ENCODE measurements at regions not wholly inside any gene's neighbourhood (a gene's known extent, or its start where the extent isn't known, plus 50 kb on each side); places are given as distances from the start of the nearest gene placed in this dataset.

DNA sequence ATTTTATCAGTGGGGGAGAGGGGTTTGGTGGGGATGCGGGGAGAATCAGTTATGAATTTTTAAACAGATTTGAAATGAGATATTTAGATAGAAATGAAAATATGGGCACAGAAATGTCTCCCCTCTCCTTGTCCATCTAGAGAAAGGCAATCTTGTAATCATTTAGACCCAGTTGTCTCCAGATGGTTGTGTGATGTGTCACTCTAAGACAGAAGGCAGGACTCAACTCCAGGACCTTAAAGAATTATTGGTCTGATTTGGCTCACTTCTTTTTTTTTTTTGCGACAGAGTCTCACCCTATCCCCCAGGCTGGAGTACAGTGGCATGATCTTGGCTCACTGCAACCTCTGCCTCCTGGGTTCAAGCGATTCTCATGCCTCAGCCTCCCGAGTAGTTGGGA lies 77.2 kb downstream of the EOMES start:
- H2AFZ ChIP-seq (ENCODE audit: low read depth, low read length, severe bottlenecking): no peak overlapping the region
- no peak overlapping the region for H3K27ac ChIP-seq (ENCODE audit: low read depth, low read length)
- no peak overlapping the region for H3K4me3 ChIP-seq (ENCODE audit: insufficient read depth, low read length, poor library complexity, severe bottlenecking)
- H3K9me2 ChIP-seq (replicated peaks; ENCODE audit: insufficient read depth, low read length): no peaks in the 10 kb centered on the region
- TF ChIP-seq, protein P1, sequence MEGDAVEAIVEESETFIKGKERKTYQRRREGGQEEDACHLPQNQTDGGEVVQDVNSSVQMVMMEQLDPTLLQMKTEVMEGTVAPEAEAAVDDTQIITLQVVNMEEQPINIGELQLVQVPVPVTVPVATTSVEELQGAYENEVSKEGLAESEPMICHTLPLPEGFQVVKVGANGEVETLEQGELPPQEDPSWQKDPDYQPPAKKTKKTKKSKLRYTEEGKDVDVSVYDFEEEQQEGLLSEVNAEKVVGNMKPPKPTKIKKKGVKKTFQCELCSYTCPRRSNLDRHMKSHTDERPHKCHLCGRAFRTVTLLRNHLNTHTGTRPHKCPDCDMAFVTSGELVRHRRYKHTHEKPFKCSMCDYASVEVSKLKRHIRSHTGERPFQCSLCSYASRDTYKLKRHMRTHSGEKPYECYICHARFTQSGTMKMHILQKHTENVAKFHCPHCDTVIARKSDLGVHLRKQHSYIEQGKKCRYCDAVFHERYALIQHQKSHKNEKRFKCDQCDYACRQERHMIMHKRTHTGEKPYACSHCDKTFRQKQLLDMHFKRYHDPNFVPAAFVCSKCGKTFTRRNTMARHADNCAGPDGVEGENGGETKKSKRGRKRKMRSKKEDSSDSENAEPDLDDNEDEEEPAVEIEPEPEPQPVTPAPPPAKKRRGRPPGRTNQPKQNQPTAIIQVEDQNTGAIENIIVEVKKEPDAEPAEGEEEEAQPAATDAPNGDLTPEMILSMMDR (IDR thresholded peaks at IDR 0.05; ENCODE audit: insufficient read depth, low read length, poor library complexity, severe bottlenecking): no peak
- H3K36me3 ChIP-seq (ENCODE audit: low read length): no peaks in the 10 kb centered on the region
- no peaks in the 10 kb centered on the region for H3K27me3 ChIP-seq (ENCODE audit: low read length)
- H3K79me2 ChIP-seq (ENCODE audit: insufficient read depth, low read length): no peaks in the 10 kb centered on the region
- no peak overlapping the region for H3K9ac ChIP-seq (ENCODE audit: low read length)
- H3F3A ChIP-seq (ENCODE audit: insufficient read depth): no peaks in the 10 kb centered on the region
- no peaks in the 10 kb centered on the region for H3K9me3 ChIP-seq (ENCODE audit: insufficient read depth, low read length)
- no peaks in the 10 kb centered on the region for H4K20me1 ChIP-seq (ENCODE audit: low read depth, low read length)
- no peak overlapping the region for H3K4me2 ChIP-seq (ENCODE audit: low read depth, low read length, poor library complexity, severe bottlenecking)

DNA sequence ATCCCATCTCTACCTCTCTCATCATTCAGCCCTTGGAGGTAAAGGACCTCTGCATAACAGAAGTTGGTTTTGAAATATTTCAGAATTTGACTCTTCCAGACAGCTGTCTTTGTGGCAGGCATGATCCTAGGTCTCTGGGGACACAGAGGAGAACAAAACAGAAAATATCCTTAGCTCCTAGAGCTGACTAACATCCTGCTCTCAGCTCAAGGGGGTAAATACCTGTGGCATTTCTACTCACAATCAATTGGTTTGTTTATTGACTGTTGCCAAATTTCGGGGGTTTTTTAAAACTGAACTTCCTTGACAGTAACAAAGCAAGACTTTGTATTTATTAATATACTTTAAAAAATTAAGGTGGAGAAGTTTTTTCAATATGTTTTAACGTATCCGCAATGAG lies 78.8 kb downstream of the EOMES start:
- Histone ChIP-seq H3K27me3 (ENCODE audit: low read length) (no peaks in the 10 kb centered on the region), H4K20me1 (ENCODE audit: low read depth, low read length) (no peaks in the 10 kb centered on the region), H2AFZ (ENCODE audit: low read depth, low read length, severe bottlenecking) (no peak overlapping the region), H3K27ac (ENCODE audit: low read depth, low read length) (no peak overlapping the region), H3K4me2 (ENCODE audit: low read depth, low read length, poor library complexity, severe bottlenecking) (no peak overlapping the region), H3F3A (ENCODE audit: insufficient read depth) (no peaks in the 10 kb centered on the region), H3K9me3 (ENCODE audit: insufficient read depth, low read length) (no peaks in the 10 kb centered on the region), H3K9me2 (replicated peaks; ENCODE audit: insufficient read depth, low read length) (no peaks in the 10 kb centered on the region), H3K4me3 (ENCODE audit: insufficient read depth, low read length, poor library complexity, severe bottlenecking) (no peak overlapping the region), H3K79me2 (ENCODE audit: insufficient read depth, low read length) (no peaks in the 10 kb centered on the region), H3K36me3 (ENCODE audit: low read length) (no peaks in the 10 kb centered on the region), H3K9ac (ENCODE audit: low read length) (no peak overlapping the region)
- TF ChIP-seq, protein P1 (IDR thresholded peaks at IDR 0.05; ENCODE audit: insufficient read depth, low read length, poor library complexity, severe bottlenecking): no peak
- no peak for TF ChIP-seq EZH2phosphoT487 (conservative IDR thresholded peaks at IDR 0.05; ENCODE audit: low read length)

DNA sequence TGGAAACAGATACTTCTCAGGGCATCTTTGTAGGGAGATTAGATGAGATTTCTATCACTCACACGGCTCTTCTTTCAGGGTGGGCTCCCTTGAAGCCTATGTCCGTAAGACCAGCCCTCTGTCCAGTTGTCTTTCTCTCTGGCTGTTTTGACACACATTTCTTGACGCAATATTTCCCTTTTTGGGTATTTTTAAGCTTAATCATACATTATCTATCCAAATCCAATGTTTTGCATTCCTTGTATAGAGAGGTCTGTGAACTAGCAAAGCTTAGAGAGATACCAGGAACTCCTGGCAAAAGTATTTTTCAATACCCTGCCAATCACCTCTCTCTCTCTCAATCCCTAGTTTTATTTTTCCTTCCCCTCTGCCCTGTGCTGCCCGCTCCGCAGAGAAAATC lies 79.3 kb downstream of the EOMES start:
- H2AFZ ChIP-seq (ENCODE audit: low read depth, low read length, severe bottlenecking): no peak overlapping the region
- H3K9me3 ChIP-seq (ENCODE audit: insufficient read depth, low read length): no peaks in the 10 kb centered on the region
- no peaks in the 10 kb centered on the region for H3F3A ChIP-seq (ENCODE audit: insufficient read depth)
- no peaks in the 10 kb centered on the region for H3K9me2 ChIP-seq (replicated peaks; ENCODE audit: insufficient read depth, low read length)
- H3K79me2 ChIP-seq (ENCODE audit: insufficient read depth, low read length): no peaks in the 10 kb centered on the region
- H3K36me3 ChIP-seq (ENCODE audit: low read length): no peaks in the 10 kb centered on the region
- no peaks in the 10 kb centered on the region for H3K27me3 ChIP-seq (ENCODE audit: low read length)
- no peak overlapping the region for H3K27ac ChIP-seq (ENCODE audit: low read depth, low read length)
- no peak overlapping the region for H3K9ac ChIP-seq (ENCODE audit: low read length)
- no peaks in the 10 kb centered on the region for H4K20me1 ChIP-seq (ENCODE audit: low read depth, low read length)
- TF ChIP-seq, protein P1 (IDR thresholded peaks at IDR 0.05; ENCODE audit: insufficient read depth, low read length, poor library complexity, severe bottlenecking): no peak
- no peak for TF ChIP-seq EZH2phosphoT487 (conservative IDR thresholded peaks at IDR 0.05; ENCODE audit: low read length)
- H3K4me3 ChIP-seq (ENCODE audit: insufficient read depth, low read length, poor library complexity, severe bottlenecking): no peak overlapping the region
- no peak overlapping the region for H3K4me2 ChIP-seq (ENCODE audit: low read depth, low read length, poor library complexity, severe bottlenecking)

All from SU-DHL-6 (cell line).